ENCODE measurements at regions not wholly inside any gene's neighbourhood (a gene's known extent, or its start where the extent isn't known, plus 50 kb on each side); places are given as distances from the start of the nearest gene placed in this dataset.

GRCh38 chr15:67972377-67972776 lies 81.7 kb upstream of the PIAS1 start:
- TF ChIP-seq CTCF (IDR thresholded peaks at IDR 0.05; ENCODE audit: control insufficient read depth, insufficient read depth, low read depth, low read length, missing control alignments): no peak
- no peak overlapping the region for H3K4me3 ChIP-seq (ENCODE audit: control insufficient read depth, low read depth, low read length)
- DNase-seq (ENCODE audit: low read depth): no peak

GRCh38 chr15:67973846-67974245 lies 80.3 kb upstream of the PIAS1 start:
- TF ChIP-seq CTCF (IDR thresholded peaks at IDR 0.05; ENCODE audit: control insufficient read depth, insufficient read depth, low read depth, low read length, missing control alignments): no peak
- no peak for DNase-seq (ENCODE audit: low read depth)
- no peak overlapping the region for H3K4me3 ChIP-seq (ENCODE audit: control insufficient read depth, low read depth, low read length)

DNA sequence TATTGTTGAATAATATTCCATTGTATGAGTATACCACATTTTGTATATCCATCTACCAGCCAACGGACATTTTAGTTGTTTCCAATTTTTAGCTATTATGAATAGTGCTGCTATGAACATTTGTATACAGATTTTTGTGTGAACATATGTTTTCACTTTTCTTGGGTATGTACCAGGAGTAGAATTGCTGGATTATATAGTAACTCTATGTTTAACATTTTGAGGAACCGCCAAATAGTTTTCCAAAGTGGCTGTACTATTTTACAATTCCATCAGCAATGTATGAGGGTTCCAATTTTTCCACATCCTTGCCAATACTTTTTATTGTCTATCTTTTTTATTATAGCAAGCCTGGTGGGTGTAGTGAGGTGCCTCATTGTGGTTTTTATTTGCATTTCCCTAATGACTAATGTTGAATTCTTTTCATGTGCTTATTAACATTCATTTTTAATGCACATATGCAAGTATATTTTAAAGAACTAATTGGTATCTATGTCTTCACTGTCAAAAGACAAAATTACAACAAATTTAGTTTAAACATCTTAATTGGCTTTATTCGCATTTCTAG lies 77.5 kb upstream of the PIAS1 start:
- no peak overlapping the region for H3K4me3 ChIP-seq (ENCODE audit: control insufficient read depth, low read depth, low read length)
- TF ChIP-seq CTCF (IDR thresholded peaks at IDR 0.05; ENCODE audit: control insufficient read depth, insufficient read depth, low read depth, low read length, missing control alignments): no peak
- DNase-seq (ENCODE audit: low read depth): no peak

- no peak for DNase-seq (ENCODE audit: low read depth)
- no peak for TF ChIP-seq CTCF (IDR thresholded peaks at IDR 0.05; ENCODE audit: control insufficient read depth, insufficient read depth, low read depth, low read length, missing control alignments)
- no peak overlapping the region for H3K4me3 ChIP-seq (ENCODE audit: control insufficient read depth, low read depth, low read length)
These were observed 76.6 kb upstream of the PIAS1 start for GRCh38 chr15:67977414-67978089.

DNA sequence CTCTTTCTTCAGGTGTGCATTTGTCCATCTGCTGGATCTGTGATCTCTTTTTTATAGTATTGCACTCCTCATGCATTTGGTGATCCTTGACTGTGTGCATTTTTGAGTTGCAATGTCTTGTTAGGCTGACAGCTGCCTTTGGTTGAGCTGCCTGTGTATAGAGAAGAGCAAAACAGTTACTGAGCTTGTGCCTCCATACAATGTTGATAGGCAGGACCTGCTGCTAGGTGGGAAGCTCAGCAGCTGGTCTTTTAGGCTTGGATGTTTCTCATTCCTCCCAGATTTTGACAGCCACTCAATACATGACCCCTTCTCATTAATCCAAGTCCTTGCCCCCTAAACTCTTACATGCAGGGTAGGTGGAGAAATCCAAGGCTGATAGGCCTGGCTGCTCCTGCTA lies 74.8 kb upstream of the PIAS1 start:
- DNase-seq (ENCODE audit: low read depth): no peak
- TF ChIP-seq CTCF (IDR thresholded peaks at IDR 0.05; ENCODE audit: control insufficient read depth, insufficient read depth, low read depth, low read length, missing control alignments): no peak

GRCh38 chr15:67980171-67980570 lies 73.9 kb upstream of the PIAS1 start:
- H3K4me3 ChIP-seq (ENCODE audit: control insufficient read depth, low read depth, low read length): no peak overlapping the region
- no peak for TF ChIP-seq CTCF (IDR thresholded peaks at IDR 0.05; ENCODE audit: control insufficient read depth, insufficient read depth, low read depth, low read length, missing control alignments)
- no peak for DNase-seq (ENCODE audit: low read depth)

More for the DNA sequence above, 74.8 kb upstream of the PIAS1 start:
- no peak overlapping the region for H3K4me3 ChIP-seq (ENCODE audit: control insufficient read depth, low read depth, low read length)

Data from AG09309 (cell line).